ENCODE measurements at regions not wholly inside any gene's neighbourhood (a gene's known extent, or its start where the extent isn't known, plus 50 kb on each side); places are given as distances from the start of the nearest gene placed in this dataset.

DNA sequence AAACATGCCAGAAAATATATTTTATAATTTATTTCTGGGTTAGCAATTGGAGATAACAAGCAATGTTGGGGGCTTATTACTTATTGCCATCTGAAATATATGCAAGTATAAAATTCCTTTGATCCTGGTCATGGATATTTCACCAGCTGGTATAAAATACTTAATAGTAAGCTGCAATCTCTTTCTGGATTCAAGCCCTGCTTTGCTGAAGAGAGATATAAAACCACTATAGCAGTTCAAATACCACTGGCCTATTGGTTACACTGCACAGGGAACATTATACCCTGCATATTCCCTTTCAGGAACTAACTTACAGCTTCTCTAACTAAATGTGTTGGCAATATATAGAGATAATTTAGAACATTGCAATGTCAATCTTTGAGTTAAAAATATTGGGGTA, 546.2 kb upstream of the ATP2B1 start (continued):
- TF ChIP-seq, protein P1, sequence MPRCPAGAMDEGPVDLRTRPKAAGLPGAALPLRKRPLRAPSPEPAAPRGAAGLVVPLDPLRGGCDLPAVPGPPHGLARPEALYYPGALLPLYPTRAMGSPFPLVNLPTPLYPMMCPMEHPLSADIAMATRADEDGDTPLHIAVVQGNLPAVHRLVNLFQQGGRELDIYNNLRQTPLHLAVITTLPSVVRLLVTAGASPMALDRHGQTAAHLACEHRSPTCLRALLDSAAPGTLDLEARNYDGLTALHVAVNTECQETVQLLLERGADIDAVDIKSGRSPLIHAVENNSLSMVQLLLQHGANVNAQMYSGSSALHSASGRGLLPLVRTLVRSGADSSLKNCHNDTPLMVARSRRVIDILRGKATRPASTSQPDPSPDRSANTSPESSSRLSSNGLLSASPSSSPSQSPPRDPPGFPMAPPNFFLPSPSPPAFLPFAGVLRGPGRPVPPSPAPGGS (IDR thresholded peaks at IDR 0.05; ENCODE audit: borderline replicate concordance, insufficient read depth, low read depth, low read length, poor library complexity, severe bottlenecking): no peak
- no peak for TF ChIP-seq YY1 (IDR thresholded peaks at IDR 0.05; ENCODE audit: low read depth, low read length)
- TF ChIP-seq FOXK2 (IDR thresholded peaks at IDR 0.05): no peak
- TF ChIP-seq, protein P2, sequence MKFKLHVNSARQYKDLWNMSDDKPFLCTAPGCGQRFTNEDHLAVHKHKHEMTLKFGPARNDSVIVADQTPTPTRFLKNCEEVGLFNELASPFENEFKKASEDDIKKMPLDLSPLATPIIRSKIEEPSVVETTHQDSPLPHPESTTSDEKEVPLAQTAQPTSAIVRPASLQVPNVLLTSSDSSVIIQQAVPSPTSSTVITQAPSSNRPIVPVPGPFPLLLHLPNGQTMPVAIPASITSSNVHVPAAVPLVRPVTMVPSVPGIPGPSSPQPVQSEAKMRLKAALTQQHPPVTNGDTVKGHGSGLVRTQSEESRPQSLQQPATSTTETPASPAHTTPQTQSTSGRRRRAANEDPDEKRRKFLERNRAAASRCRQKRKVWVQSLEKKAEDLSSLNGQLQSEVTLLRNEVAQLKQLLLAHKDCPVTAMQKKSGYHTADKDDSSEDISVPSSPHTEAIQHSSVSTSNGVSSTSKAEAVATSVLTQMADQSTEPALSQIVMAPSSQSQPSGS (IDR thresholded peaks at IDR 0.05; ENCODE audit: low read length): no peak
- no peak for TF ChIP-seq BACH1 (IDR thresholded peaks at IDR 0.05; ENCODE audit: borderline replicate concordance)
- TF ChIP-seq ESRRA (IDR thresholded peaks at IDR 0.05; ENCODE audit: low read length): no peak
- no peak for TF ChIP-seq FOS (IDR thresholded peaks at IDR 0.05; ENCODE audit: borderline replicate concordance, extremely low read depth, insufficient read length)
- TF ChIP-seq, protein P3, sequence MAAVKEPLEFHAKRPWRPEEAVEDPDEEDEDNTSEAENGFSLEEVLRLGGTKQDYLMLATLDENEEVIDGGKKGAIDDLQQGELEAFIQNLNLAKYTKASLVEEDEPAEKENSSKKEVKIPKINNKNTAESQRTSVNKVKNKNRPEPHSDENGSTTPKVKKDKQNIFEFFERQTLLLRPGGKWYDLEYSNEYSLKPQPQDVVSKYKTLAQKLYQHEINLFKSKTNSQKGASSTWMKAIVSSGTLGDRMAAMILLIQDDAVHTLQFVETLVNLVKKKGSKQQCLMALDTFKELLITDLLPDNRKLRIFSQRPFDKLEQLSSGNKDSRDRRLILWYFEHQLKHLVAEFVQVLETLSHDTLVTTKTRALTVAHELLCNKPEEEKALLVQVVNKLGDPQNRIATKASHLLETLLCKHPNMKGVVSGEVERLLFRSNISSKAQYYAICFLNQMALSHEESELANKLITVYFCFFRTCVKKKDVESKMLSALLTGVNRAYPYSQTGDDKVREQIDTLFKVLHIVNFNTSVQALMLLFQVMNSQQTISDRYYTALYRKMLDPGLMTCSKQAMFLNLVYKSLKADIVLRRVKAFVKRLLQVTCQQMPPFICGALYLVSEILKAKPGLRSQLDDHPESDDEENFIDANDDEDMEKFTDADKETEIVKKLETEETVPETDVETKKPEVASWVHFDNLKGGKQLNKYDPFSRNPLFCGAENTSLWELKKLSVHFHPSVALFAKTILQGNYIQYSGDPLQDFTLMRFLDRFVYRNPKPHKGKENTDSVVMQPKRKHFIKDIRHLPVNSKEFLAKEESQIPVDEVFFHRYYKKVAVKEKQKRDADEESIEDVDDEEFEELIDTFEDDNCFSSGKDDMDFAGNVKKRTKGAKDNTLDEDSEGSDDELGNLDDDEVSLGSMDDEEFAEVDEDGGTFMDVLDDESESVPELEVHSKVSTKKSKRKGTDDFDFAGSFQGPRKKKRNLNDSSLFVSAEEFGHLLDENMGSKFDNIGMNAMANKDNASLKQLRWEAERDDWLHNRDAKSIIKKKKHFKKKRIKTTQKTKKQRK (IDR thresholded peaks at IDR 0.05; ENCODE audit: low read depth, low read length): no peak
- no peak for TF ChIP-seq MTA3 (IDR thresholded peaks at IDR 0.05; ENCODE audit: borderline replicate concordance, low read length)
- TF ChIP-seq CREB1 (IDR thresholded peaks at IDR 0.05; ENCODE audit: low read depth): no peak
- TF ChIP-seq, protein P4, sequence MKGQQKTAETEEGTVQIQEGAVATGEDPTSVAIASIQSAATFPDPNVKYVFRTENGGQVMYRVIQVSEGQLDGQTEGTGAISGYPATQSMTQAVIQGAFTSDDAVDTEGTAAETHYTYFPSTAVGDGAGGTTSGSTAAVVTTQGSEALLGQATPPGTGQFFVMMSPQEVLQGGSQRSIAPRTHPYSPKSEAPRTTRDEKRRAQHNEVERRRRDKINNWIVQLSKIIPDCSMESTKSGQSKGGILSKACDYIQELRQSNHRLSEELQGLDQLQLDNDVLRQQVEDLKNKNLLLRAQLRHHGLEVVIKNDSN (IDR thresholded peaks at IDR 0.05; ENCODE audit: borderline replicate concordance, extremely low read length, insufficient read depth, low read depth, low read length): no peak

Measured in GM12878 (cell line).